ENCODE measurements at regions not wholly inside any gene's neighbourhood (a gene's known extent, or its start where the extent isn't known, plus 50 kb on each side); places are given as distances from the start of the nearest gene placed in this dataset.

DNA sequence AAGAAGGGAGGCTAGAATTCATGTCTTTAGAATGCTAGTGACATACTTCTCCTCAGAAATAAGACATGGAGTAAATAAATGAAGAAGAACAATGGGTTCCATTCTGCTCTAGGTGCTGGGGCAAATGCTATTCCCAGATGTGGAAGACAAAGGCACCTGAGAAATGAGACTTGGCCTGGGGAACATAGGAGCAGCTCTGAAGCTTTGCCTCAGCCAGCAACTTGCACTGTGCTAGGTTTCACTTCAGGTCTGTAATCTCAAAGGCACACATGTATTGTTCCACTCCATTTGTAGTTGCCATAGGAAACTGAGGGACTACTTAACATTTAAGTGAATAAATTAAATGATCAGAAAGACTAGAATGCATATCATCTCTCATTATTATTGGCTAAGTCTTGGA is 538.9 kb upstream of the REG3G start:
- TF ChIP-seq, protein P1, sequence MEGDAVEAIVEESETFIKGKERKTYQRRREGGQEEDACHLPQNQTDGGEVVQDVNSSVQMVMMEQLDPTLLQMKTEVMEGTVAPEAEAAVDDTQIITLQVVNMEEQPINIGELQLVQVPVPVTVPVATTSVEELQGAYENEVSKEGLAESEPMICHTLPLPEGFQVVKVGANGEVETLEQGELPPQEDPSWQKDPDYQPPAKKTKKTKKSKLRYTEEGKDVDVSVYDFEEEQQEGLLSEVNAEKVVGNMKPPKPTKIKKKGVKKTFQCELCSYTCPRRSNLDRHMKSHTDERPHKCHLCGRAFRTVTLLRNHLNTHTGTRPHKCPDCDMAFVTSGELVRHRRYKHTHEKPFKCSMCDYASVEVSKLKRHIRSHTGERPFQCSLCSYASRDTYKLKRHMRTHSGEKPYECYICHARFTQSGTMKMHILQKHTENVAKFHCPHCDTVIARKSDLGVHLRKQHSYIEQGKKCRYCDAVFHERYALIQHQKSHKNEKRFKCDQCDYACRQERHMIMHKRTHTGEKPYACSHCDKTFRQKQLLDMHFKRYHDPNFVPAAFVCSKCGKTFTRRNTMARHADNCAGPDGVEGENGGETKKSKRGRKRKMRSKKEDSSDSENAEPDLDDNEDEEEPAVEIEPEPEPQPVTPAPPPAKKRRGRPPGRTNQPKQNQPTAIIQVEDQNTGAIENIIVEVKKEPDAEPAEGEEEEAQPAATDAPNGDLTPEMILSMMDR (IDR thresholded peaks at IDR 0.05), result no peak
- TF ChIP-seq POLR2A (IDR thresholded peaks at IDR 0.05), result no peak

Data from testis (tissue), 2 donors.